DMS153 (cell line): ENCODE measurements at regions not wholly inside any gene's neighbourhood (a gene's known extent, or its start where the extent isn't known, plus 50 kb on each side); places are given as distances from the start of the nearest gene placed in this dataset.

Experiments used
- DNase-seq: peaks from one replicate; lab custom pipeline; 2025; lab: John Stamatoyannopoulos, UW

DNA sequence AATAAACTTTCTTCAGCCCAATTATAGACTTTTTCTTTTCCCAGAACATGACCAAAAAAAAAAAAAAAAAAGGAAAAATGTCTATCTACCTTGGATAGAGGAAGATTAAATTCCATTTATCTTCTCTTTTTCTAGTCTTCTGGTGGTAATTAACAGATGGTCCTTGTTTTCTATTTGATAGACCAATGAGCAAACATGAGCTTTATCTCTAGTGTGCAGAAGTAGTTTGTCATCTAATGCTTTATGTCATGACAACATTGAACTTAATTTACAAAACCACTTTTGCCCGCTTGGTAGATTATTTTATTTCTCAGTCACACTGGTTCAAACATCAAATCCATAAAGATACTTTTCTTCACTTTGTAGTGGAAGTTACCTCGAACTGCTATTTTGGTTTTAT lies 69.5 kb upstream of the ELL2 start:
- no peak for DNase-seq

DNA sequence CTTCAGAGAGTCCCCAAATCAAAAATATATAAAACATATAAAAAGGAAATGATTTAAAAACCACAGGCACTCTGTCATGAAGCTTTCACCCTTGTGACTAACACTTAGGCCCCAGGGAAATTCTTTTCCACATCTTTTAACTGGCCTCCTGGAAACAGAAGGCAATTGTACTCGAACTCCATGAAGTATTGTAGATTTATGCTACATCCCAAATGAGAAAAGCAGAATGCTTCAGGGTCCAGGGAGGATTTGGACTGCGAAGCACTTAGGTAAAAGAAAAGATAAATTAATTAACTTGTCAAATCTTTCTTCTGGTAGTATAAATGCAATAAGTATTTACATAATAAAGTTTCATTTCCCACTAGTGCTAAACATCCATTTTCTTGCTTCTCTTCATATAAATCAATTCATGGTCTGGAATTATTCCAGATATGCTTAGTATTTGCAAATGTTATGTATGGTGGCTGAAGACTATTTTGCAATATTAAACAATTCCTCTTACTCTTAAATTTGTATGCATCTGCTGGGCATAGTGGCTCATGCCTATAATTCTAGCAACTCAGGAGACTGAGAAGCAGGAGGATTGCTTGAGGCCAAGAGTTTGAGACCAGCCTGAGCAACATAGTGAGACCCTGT lies 64.9 kb upstream of the ELL2 start:
- DNase-seq = no peak

DNA sequence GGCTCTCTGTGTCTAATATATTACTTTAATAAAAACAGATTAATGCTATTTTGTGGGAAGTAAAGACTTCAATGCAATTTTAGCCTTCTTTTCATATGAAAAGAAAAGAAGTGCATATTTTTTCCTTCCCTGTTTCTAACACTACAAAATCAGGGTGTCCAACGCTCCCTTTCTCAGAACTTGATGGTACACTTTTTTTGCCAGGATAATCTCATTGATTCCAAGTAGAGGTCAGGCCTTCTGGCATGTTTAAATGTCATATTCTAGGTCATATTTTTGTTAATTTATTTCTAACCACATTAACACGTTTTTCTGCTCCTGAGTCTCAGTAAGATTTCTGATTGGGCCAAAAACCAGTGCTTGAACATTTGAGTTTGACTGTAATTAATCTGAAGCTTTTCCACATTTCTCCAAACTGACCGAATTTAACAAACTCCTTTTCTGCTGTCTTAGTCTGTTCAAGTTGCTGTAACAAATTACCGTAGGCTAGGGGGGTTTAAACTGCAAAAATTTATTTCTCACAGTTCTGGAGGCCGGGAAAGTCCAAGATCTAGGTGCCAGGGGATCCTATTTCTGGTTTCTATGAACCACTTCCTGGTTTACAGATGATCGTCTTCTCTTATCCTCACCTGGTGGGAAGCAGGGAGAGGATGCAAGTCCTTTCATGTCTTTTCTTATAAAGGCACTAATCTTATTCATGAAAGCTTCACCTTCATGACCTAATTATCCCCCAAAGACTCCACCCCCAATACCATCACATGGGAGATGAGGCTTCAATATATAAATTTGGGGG lies 63.2 kb upstream of the ELL2 start:
- DNase-seq = no peak

DNA sequence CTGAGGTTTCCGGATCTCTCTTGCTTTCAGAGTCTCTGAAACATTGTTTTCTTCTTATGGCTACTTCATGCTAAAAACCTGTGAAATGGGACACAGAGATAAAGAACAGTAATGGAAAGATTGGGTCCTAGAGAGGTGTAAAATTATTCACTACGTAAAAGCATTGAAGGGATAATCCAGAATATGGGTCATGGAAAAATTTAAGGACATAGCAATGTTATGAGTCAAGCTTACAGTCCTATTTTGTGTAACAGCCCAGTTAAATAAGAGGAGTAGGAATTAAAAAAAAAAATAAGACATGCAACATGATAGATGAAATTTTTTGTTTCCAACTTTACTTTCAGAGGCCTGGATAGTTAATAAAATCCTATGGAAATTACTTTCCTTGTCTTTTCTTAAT lies 61.9 kb upstream of the ELL2 start:
- no peak for DNase-seq

DNA sequence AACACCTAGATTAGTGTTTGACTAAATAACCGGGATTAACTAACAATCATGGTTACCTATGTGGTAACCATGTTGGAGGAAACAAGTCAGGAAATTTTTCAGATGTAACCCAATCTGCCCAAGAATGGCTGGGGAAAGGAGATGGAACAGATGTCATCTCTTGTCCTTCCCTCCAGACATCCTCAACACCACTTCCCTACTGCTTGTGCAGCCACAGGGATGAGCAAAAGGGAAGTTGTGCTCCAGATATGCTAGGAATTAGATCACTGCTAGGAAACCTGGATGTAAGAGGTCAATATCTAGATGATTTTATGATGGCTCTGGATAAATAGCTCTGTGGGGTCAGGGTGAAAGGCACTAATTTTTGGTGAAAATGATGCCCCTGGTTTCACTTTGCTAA lies 61.3 kb upstream of the ELL2 start:
- DNase-seq = no peak

DNA sequence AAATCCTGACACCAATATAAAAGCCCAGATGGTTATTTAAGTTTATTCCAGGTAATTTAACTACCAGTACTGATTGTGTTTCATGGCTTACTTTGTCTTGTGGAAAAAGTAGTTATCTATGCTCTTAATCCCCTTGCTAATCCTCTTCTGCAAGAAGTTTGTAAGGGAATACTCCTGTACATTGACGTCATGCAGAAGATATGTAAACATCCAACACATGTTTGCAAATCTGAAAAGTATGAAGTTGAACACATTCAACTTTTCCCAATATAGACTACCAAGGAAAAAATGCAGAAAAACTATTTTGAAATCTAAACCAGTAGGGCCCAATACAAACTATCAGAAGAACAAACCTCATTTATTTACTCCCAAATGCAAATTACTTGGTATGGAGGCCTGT lies 56.3 kb upstream of the ELL2 start:
- DNase-seq = no peak

DNA sequence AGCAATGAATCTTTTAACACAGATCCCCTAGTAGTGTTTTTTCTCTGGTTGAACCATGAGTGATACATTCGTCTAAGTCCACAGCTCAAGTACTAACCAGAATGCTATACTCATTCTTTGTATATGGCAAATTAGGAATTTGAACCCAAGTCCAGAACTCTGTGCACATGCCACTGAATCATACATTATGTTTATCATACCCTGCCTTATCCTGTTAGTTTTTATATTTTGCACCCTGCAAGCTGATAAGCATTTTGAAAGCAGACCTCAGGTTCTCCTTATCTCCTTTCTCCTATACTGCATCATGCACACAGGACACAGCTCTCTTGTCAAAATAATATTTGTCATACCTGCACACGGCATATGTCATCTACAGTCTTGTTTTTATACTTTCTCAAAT lies 54.6 kb upstream of the ELL2 start:
- DNase-seq = no peak

DNA sequence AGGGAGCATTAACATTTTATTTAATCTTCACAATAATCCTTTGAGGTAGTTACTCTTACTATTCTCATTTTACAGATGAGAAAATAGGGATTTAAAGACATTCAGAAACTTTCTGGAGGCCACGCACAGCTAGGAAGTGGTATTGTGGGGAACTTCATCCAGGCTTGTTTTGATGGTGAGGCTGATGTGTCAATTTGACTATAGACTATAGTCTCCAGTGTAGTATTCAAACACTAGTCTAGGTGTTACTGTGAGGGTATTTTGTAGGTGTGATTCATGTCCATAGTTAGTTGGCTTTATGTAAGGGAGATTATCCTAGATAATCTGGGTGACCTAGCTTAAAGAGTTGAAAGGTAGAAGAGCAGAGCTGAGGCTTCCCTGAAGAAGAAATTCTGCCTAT lies 54.1 kb upstream of the ELL2 start:
- no peak for DNase-seq

DNA sequence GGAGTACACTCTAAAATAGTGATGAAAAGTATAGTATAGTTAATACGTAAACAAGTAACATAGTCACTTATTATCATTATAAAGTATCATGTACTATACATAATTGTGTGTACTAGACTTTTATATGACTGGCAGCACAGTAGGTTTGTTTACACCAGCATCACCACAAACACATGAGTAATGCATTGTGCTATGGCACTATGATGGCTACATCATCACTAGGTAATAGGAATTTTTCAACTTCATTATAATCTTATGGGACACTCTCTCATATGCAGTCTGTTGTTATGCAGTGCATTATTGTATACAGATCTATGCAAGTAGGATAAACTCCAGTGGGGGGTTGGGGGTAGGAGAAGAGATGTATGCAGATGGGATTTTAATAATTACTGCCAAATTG lies 52.7 kb upstream of the ELL2 start:
- no peak for DNase-seq

DNA sequence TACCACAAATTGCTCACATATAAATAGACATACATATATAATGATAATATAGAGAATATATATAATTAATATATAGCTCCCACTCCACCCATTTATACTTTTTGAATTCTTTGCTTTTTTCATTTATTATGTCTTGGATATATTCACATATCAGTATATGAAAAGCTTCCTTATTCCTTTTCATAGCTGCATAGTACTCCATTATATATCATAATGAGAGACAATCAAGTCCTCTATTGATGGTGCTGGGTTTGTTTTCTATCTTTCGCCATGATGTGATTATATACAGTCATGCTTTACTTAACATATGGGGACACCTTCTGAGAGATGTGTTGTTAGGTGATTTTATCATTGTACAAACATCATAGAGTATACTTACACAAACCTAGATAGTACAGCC lies 51.6 kb upstream of the ELL2 start:
- no peak for DNase-seq

DNA sequence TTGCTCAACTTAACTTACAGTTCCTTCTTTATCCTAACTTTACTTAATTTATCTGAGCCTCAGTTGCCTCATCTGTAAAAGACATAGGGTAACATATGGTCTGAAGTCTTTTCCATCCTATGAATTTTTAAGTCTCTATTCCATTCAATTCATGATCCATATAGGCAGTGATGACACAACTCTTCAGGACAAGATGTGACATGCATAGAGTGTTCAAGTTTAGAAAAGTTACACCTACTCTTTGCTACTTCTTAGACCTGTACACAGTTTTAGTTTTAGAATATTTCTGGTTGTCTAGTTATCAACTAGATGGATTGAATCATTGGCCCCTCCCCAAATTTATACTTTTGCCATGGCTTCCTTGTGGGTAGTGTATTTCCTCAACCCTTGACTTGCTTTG lies 50.7 kb upstream of the ELL2 start:
- no peak for DNase-seq
